IMR-90 (cell line): ENCODE measurements at regions not wholly inside any gene's neighbourhood (a gene's known extent, or its start where the extent isn't known, plus 50 kb on each side); places are given as distances from the start of the nearest gene placed in this dataset.

Experiments
- ATAC-seq: fragments of 200-7000 bp; cut with Tn5 transposase; 2 replicates; pipeline ENCODE4 v1.9.1; 2020; ENCODE audit warnings: low read depth, mild to moderate bottlenecking, moderate library complexity
- BruUV-seq: library from RNA; stranded (reverse); fragments of 400-500 nt; replicated peaks from 2 replicates; lab custom pipeline; 2021; lab: Mats Ljungman, UMichigan
- CTCF ChIA-PET: fragments of 300-600 bp; formaldehyde crosslinking; extraction: SDS; loops from one replicate; lab custom pipeline; 2021; ENCODE audit warnings: antibody characterized with exemption; lab: Yijun Ruan, JAX
- POLR2A ChIA-PET: fragments of 300-600 bp; sonication (Branson Sonifier 250); formaldehyde crosslinking; loops from one replicate; lab custom pipeline; 2022; ENCODE audit warnings: antibody characterized with exemption; ENCODE audit not compliant: unreplicated experiment; lab: Charles Lee
- DNase-seq: peaks from one replicate; pipeline ENCODE4 v3.0.0; 2013
- H2AFZ ChIP-seq: replicated peaks from 2 replicates; pipeline ENCODE3; 2013; ENCODE audit warnings: low read length, mild to moderate bottlenecking; ENCODE audit not compliant: poor library complexity
- H2AK5ac ChIP-seq: 2 replicates; pipeline ENCODE4 v1.6.1; 2013; ENCODE audit warnings: low read depth, low read length, inconsistent platforms
- H2AK9ac ChIP-seq: replicated peaks from 2 replicates; pipeline ENCODE3; 2013; ENCODE audit warnings: mild to moderate bottlenecking, low read depth, low read length, moderate library complexity; ENCODE audit not compliant: poor library complexity
- H2BK120ac ChIP-seq: 2 replicates; pipeline ENCODE4 v1.6.1; 2013; ENCODE audit warnings: low read depth, low read length, inconsistent platforms
- H2BK15ac ChIP-seq: 3 replicates; pipeline ENCODE4 v1.6.1; 2013; ENCODE audit warnings: low read depth, low read length, inconsistent platforms
- H2BK20ac ChIP-seq: 2 replicates; pipeline ENCODE4 v1.6.1; 2013; ENCODE audit warnings: low read depth, mild to moderate bottlenecking, inconsistent platforms, low read length, moderate library complexity
- H2BK5ac ChIP-seq: 2 replicates; pipeline ENCODE4 v1.6.1; 2013; ENCODE audit warnings: mild to moderate bottlenecking, low read depth, low read length, inconsistent platforms; ENCODE audit not compliant: poor library complexity, severe bottlenecking
- H3K14ac ChIP-seq: replicated peaks from 2 replicates; pipeline ENCODE4 v1.6.1; 2013; ENCODE audit warnings: low read depth, low read length, inconsistent platforms
- H3K18ac ChIP-seq: 2 replicates; pipeline ENCODE4 v1.6.1; 2013; ENCODE audit warnings: low read depth, low read length, control low read depth
- H3K23ac ChIP-seq: 2 replicates; pipeline ENCODE4 v1.6.1; 2013; ENCODE audit warnings: low read depth, low read length, inconsistent platforms
- H3K27ac ChIP-seq: 2 replicates; pipeline ENCODE4 v1.5.1; 2013; ENCODE audit warnings: mild to moderate bottlenecking, control low read depth, low read length; ENCODE audit not compliant: insufficient read depth
- H3K27me3 ChIP-seq: 2 replicates; pipeline ENCODE4 v1.6.1; 2013; ENCODE audit warnings: low read length; ENCODE audit not compliant: control insufficient read depth, insufficient read depth
- H3K36me3 ChIP-seq: 2 replicates; pipeline ENCODE4 v1.6.1; 2013; ENCODE audit warnings: low read length, mixed read lengths; ENCODE audit not compliant: control insufficient read depth, insufficient read depth
- H3K4ac ChIP-seq: 2 replicates; pipeline ENCODE4 v1.6.1; 2013; ENCODE audit warnings: low read depth, low read length, inconsistent platforms
- H3K4me1 ChIP-seq: 2 replicates; pipeline ENCODE4 v1.6.1; 2013; ENCODE audit warnings: low read length, mixed read lengths; ENCODE audit not compliant: control insufficient read depth, insufficient read depth
- H3K4me2 ChIP-seq: 2 replicates; pipeline ENCODE4 v1.6.1; 2013; ENCODE audit warnings: low read depth, mild to moderate bottlenecking, control low read depth, low read length, moderate library complexity
- H3K4me3 ChIP-seq: 2 replicates; pipeline ENCODE4 v1.5.1; 2013; ENCODE audit warnings: low read depth, mild to moderate bottlenecking, control low read depth, low read length, moderate library complexity; ENCODE audit not compliant: insufficient read depth
- H3K56ac ChIP-seq: 2 replicates; pipeline ENCODE4 v1.6.1; 2013; ENCODE audit warnings: low read length, inconsistent platforms; ENCODE audit not compliant: insufficient read depth; ENCODE audit errors: extremely low read depth
- H3K79me1 ChIP-seq, 2 experiments: 2 replicates each; pipeline ENCODE4 v1.6.1; 2013; ENCODE audit warnings: low read length in 2 of 2, inconsistent platforms in 1 of 2, low read depth in 1 of 2
- H3K9ac ChIP-seq: 2 replicates; pipeline ENCODE4 v1.6.1; 2013; ENCODE audit warnings: low read depth, low read length, control low read depth
- H3K9me1 ChIP-seq: 2 replicates; pipeline ENCODE4 v1.6.1; 2013; ENCODE audit warnings: low read length, inconsistent platforms; ENCODE audit not compliant: insufficient read depth
- H3K9me3 ChIP-seq: 2 replicates; pipeline ENCODE4 v1.6.1; 2013; ENCODE audit warnings: low read length; ENCODE audit not compliant: control insufficient read depth, insufficient read depth
- H4K20me1 ChIP-seq: 2 replicates; pipeline ENCODE4 v1.6.1; 2013; ENCODE audit warnings: low read length, inconsistent platforms; ENCODE audit not compliant: insufficient read depth
- H4K5ac ChIP-seq: 2 replicates; pipeline ENCODE4 v1.6.1; 2013; ENCODE audit warnings: mild to moderate bottlenecking, low read depth, low read length, control low read depth
- H4K8ac ChIP-seq, 2 experiments: 2 replicates each; pipeline ENCODE4 v1.6.1; 2013; ENCODE audit warnings: low read depth in 2 of 2, low read length in 2 of 2, control low read depth in 1 of 2, inconsistent platforms in 1 of 2
- H4K91ac ChIP-seq: 2 replicates; pipeline ENCODE4 v1.6.1; 2013; ENCODE audit warnings: low read depth, low read length, inconsistent platforms; ENCODE audit not compliant: insufficient read depth
- CEBPB ChIP-seq: IDR thresholded peaks from 2 replicates; pipeline ENCODE4 v1.6.1; 2012; ENCODE audit warnings: low read depth, low read length, improper control_type of control experiment
- CHD1 ChIP-seq: IDR thresholded peaks from 2 replicates; pipeline ENCODE4 v1.6.1; 2012; ENCODE audit warnings: low read depth, low read length, improper control_type of control experiment
- FOS ChIP-seq: fragments of 150-350 bp; IDR thresholded peaks from 2 replicates; pipeline ENCODE4 v1.6.1; 2016; ENCODE audit warnings: low read depth, low read length
- MAZ ChIP-seq: IDR thresholded peaks from 2 replicates; pipeline ENCODE4 v1.6.1; 2012; ENCODE audit warnings: low read depth, mild to moderate bottlenecking, low read length, improper control_type of control experiment, moderate library complexity, borderline replicate concordance
- MXI1 ChIP-seq: IDR thresholded peaks from 2 replicates; pipeline ENCODE4 v1.6.1; 2012; ENCODE audit warnings: low read depth, mild to moderate bottlenecking, low read length, moderate library complexity, borderline replicate concordance
- POLR2A ChIP-seq: IDR thresholded peaks from 2 replicates; pipeline ENCODE4 v1.6.1; 2012; ENCODE audit warnings: mild to moderate bottlenecking, low read depth, low read length
- RAD21 ChIP-seq: IDR thresholded peaks from 2 replicates; pipeline ENCODE4 v1.6.1; 2012; ENCODE audit warnings: low read length, improper control_type of control experiment
- RFX5 ChIP-seq: IDR thresholded peaks from 2 replicates; pipeline ENCODE4 v1.8.0; 2012; ENCODE audit warnings: low read depth, mild to moderate bottlenecking, low read length, moderate library complexity
- USF2 ChIP-seq: fragments of 150-350 bp; IDR thresholded peaks from 2 replicates; pipeline ENCODE4 v1.6.1; 2017; ENCODE audit warnings: mild to moderate bottlenecking, antibody characterized with exemption, low read length, low read depth
- dilution Hi-C: fragments of 300-500 bp; cut with HindIII; formaldehyde crosslinking; loops from one replicate; pipeline ENCODE4 v1.14.3; 2018; ENCODE audit warnings: low sequenced_read_pairs; ENCODE audit not compliant: unreplicated experiment
- in situ Hi-C: fragments of 300-500 bp; cut with MboI; formaldehyde crosslinking; loops from 3 replicates; pipeline ENCODE4 v1.14.3; 2019; ENCODE audit warnings: low sequenced_read_pairs, inconsistent platforms, mixed read lengths
- intact Hi-C: fragments of 100-400 bp; cut with micrococcal nuclease; formaldehyde crosslinking; loops from 2 replicates; pipeline ENCODE4 v1.10.0; 2022
- TF ChIP-seq, protein P1 (sequence below): fragments of 150-350 bp; IDR thresholded peaks from 2 replicates; pipeline ENCODE4 v1.6.1; 2016; ENCODE audit warnings: low read depth, mild to moderate bottlenecking, low read length, moderate library complexity, borderline replicate concordance

DNA sequence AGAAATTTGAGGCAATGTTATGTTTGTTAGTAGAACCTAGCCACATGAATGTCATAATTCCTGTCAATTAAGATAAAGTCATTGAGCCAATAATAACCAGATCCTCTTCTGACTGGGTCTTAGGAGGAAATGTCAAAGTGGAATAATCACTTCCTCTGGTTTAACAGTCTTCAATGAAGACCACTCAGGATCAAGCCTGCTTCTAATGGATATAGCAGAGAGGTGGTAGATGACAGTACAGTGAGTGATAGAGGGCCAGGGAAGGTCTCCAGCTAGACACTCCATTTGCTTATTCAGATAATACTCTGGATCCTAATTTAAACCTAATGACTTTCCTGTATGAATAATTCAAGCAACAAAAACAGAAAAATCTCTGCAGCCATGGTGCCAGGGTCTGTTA lies 474.2 kb downstream of the DNAH5 start:
- no peak overlapping the region for H4K5ac ChIP-seq
- peaks cover 3% of the 10 kb centered on the region; the same call in 1 of the 2 replicates for H3K27me3 ChIP-seq
- in situ Hi-C loops, result no loop called here
- H3K23ac ChIP-seq, result no peak overlapping the region
- ATAC-seq, result no peak
- no peak overlapping the region for H3K4me2 ChIP-seq
- H2AK5ac ChIP-seq, result no peak overlapping the region
- H3K9me3 ChIP-seq, result no peaks in the 10 kb centered on the region
- H2BK5ac ChIP-seq, result no peak overlapping the region
- TF ChIP-seq RFX5, result no peak
- TF ChIP-seq FOS, result no peak
- no peak for TF ChIP-seq CHD1
- TF ChIP-seq MAZ, result no peak
- TF ChIP-seq, protein P1, sequence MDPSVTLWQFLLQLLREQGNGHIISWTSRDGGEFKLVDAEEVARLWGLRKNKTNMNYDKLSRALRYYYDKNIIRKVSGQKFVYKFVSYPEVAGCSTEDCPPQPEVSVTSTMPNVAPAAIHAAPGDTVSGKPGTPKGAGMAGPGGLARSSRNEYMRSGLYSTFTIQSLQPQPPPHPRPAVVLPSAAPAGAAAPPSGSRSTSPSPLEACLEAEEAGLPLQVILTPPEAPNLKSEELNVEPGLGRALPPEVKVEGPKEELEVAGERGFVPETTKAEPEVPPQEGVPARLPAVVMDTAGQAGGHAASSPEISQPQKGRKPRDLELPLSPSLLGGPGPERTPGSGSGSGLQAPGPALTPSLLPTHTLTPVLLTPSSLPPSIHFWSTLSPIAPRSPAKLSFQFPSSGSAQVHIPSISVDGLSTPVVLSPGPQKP, result no peak
- TF ChIP-seq MXI1, result no peak
- no peak for TF ChIP-seq POLR2A
- no peak for TF ChIP-seq RAD21
- no peak for TF ChIP-seq CEBPB
- no peak for TF ChIP-seq USF2
- no peak overlapping the region for H4K91ac ChIP-seq
- H3K79me1 ChIP-seq, result no peaks in the 10 kb centered on the region
- no TSS peak for BruUV-seq
- DNase-seq, result no peak
- no peaks in the 10 kb centered on the region for H3K9me1 ChIP-seq
- no peak overlapping the region for H3K27ac ChIP-seq
- CTCF ChIA-PET, result no interaction called here
- no peaks in the 10 kb centered on the region for H3K36me3 ChIP-seq
- POLR2A ChIA-PET, result no interaction called here
- no peak overlapping the region for H3K18ac ChIP-seq
- H3K9ac ChIP-seq, result no peak overlapping the region
- no peak overlapping the region for H2BK20ac ChIP-seq
- no peak overlapping the region for H2AK9ac ChIP-seq
- no peak overlapping the region for H3K4ac ChIP-seq
- intact Hi-C loops, result no loop called here
- no peak overlapping the region for H2BK120ac ChIP-seq
- dilution Hi-C loops, result no loop called here
- H3K4me1 ChIP-seq, result no peaks in the 10 kb centered on the region
- H2BK15ac ChIP-seq, result no peak overlapping the region
- H4K8ac ChIP-seq, result no peak overlapping the region
- no peak overlapping the region for H3K56ac ChIP-seq
- no peak overlapping the region for H3K14ac ChIP-seq
- H2AFZ ChIP-seq, result no peak overlapping the region
- H4K20me1 ChIP-seq, result no peaks in the 10 kb centered on the region
- no peak overlapping the region for H3K4me3 ChIP-seq
